Tibial nerve (tissue), 4 donors: ENCODE measurements at regions not wholly inside any gene's neighbourhood (a gene's known extent, or its start where the extent isn't known, plus 50 kb on each side); places are given as distances from the start of the nearest gene placed in this dataset.

Source experiments
- EP300 ChIP-seq, 2 donors: sonication (generic); formaldehyde crosslinking; IDR thresholded peaks; one replicate each; pipeline ENCODE4 v1.6.1; 2017; ENCODE audit warnings: antibody characterized with exemption in 2 of 2, mild to moderate bottlenecking in 1 of 2
- POLR2A ChIP-seq, 2 donors: fragments of 450-650 bp; IDR thresholded peaks; one replicate each; pipeline ENCODE4 v1.6.1; 2017; ENCODE audit warnings: antibody characterized with exemption in 2 of 2, mild to moderate bottlenecking in 2 of 2, moderate library complexity in 2 of 2
- TF ChIP-seq, protein P1 (sequence below), 5 experiments: fragments of 200-600 bp in 3 of 5; fragments of 450-650 bp in 2 of 5; sonication (generic) in 3 of 5; IDR thresholded peaks; one replicate each; pipeline ENCODE4 v1.5.1; 2016 to 2019; ENCODE audit warnings: antibody characterized with exemption in 5 of 5, mild to moderate bottlenecking in 3 of 5, moderate library complexity in 2 of 5

- TF ChIP-seq, protein P1, sequence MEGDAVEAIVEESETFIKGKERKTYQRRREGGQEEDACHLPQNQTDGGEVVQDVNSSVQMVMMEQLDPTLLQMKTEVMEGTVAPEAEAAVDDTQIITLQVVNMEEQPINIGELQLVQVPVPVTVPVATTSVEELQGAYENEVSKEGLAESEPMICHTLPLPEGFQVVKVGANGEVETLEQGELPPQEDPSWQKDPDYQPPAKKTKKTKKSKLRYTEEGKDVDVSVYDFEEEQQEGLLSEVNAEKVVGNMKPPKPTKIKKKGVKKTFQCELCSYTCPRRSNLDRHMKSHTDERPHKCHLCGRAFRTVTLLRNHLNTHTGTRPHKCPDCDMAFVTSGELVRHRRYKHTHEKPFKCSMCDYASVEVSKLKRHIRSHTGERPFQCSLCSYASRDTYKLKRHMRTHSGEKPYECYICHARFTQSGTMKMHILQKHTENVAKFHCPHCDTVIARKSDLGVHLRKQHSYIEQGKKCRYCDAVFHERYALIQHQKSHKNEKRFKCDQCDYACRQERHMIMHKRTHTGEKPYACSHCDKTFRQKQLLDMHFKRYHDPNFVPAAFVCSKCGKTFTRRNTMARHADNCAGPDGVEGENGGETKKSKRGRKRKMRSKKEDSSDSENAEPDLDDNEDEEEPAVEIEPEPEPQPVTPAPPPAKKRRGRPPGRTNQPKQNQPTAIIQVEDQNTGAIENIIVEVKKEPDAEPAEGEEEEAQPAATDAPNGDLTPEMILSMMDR (IDR thresholded peaks at IDR 0.05) = no peak
- TF ChIP-seq POLR2A (IDR thresholded peaks at IDR 0.05) (no peak), EP300 (IDR thresholded peaks at IDR 0.05) (no peak)
Measured at GRCh38 chr6:21350926-21351325, 242.6 kb upstream of the SOX4 start.
